K562 (cell line): ENCODE measurements at regions not wholly inside any gene's neighbourhood (a gene's known extent, or its start where the extent isn't known, plus 50 kb on each side); places are given as distances from the start of the nearest gene placed in this dataset.

Experiments used
- CBFA2T3 ChIP-seq: fragments of 450-650 bp; IDR thresholded peaks from 2 replicates; pipeline ENCODE4 v1.6.1; 2017
- CC2D1A ChIP-seq: fragments of 450-650 bp; IDR thresholded peaks from 2 replicates; pipeline ENCODE4 v1.6.1; 2017; ENCODE audit warnings: mild to moderate bottlenecking
- CREB3L1 ChIP-seq: fragments of 450-650 bp; IDR thresholded peaks from 2 replicates; pipeline ENCODE4 v1.6.1; 2014; ENCODE audit warnings: low read depth, mild to moderate bottlenecking, moderate library complexity, borderline replicate concordance
- HDAC2 ChIP-seq: fragments of 450-650 bp; IDR thresholded peaks from 2 replicates; pipeline ENCODE4 v1.6.1; 2016; ENCODE audit warnings: mild to moderate bottlenecking
- HES1 ChIP-seq: fragments of 450-650 bp; IDR thresholded peaks from 2 replicates; pipeline ENCODE4 v1.6.1; 2016; ENCODE audit warnings: low read depth, mild to moderate bottlenecking, moderate library complexity
- KAT8 ChIP-seq: fragments of 450-650 bp; IDR thresholded peaks from 2 replicates; pipeline ENCODE4 v1.6.1; 2016; ENCODE audit warnings: low read depth, mild to moderate bottlenecking
- MED1 ChIP-seq: sonication (generic); formaldehyde crosslinking; IDR thresholded peaks from 2 replicates; pipeline ENCODE4 v1.8.1; 2023; ENCODE audit warnings: missing genetic modification reagents, borderline replicate concordance
- MIER1 ChIP-seq: fragments of 450-650 bp; IDR thresholded peaks from 2 replicates; pipeline ENCODE4 v1.6.1; 2016; ENCODE audit warnings: antibody characterized with exemption, mild to moderate bottlenecking, low read depth
- MITF ChIP-seq: IDR thresholded peaks from 2 replicates; pipeline ENCODE4 v1.6.1; 2014; ENCODE audit warnings: antibody characterized with exemption
- NKRF ChIP-seq: fragments of 450-650 bp; IDR thresholded peaks from 2 replicates; pipeline ENCODE4 v1.6.1; 2016; ENCODE audit warnings: borderline replicate concordance
- POLR3G ChIP-seq: IDR thresholded peaks from 2 replicates; pipeline ENCODE4 v1.6.1; 2011; ENCODE audit not compliant: insufficient read length, insufficient replicate concordance; ENCODE audit errors: extremely low read depth
- TFAP4 ChIP-seq: sonication (generic); formaldehyde crosslinking; IDR thresholded peaks from 2 replicates; pipeline ENCODE4 v1.8.0; 2022; ENCODE audit warnings: missing genetic modification reagents, mild to moderate bottlenecking, moderate library complexity, borderline replicate concordance
- THAP12 ChIP-seq: fragments of 250-450 bp; sonication (Bioruptor Pico); IDR thresholded peaks from 2 replicates; pipeline ENCODE4 v1.9.0; 2021; ENCODE audit warnings: mild to moderate bottlenecking, inconsistent platforms
- ZBTB11 ChIP-seq, 3 experiments: fragments of 200-800 bp in 1 of 3; fragments of 250-450 bp in 1 of 3; fragments of 450-650 bp in 1 of 3; sonication (Bioruptor Pico) in 1 of 3; sonication (Bioruptor generic) in 1 of 3; formaldehyde crosslinking in 1 of 3; IDR thresholded peaks; 2 replicates each; pipeline versions ENCODE4 v1.6.1 to v1.8.0; 2016 to 2022; ENCODE audit warnings: mild to moderate bottlenecking in 2 of 3, missing genetic modification characterization in 2 of 3, missing compliant biosample characterization in 1 of 3, moderate library complexity in 1 of 3
- ZNF57 ChIP-seq: fragments of 450-650 bp; formaldehyde crosslinking; IDR thresholded peaks from 2 replicates; pipeline ENCODE4 v1.4.0; 2020; ENCODE audit warnings: mild to moderate bottlenecking, moderate library complexity
- ZZZ3 ChIP-seq: fragments of 450-650 bp; IDR thresholded peaks from 2 replicates; pipeline ENCODE4 v1.6.1; 2016; ENCODE audit warnings: antibody characterized with exemption, mild to moderate bottlenecking, moderate library complexity

- TF ChIP-seq ZBTB11 (CRISPR knock-in tag; IDR thresholded peaks at IDR 0.05) (no peak), CREB3L1 (no peak), POLR3G (no peak), ZNF57 (CRISPR knock-in tag) (no peak), CBFA2T3 (peak; percentile 67), NKRF (no peak), MED1 (CRISPR knock-in tag) (no peak), TFAP4 (CRISPR knock-in tag) (no peak), KAT8 (no peak), HES1 (no peak), THAP12 (no peak), CC2D1A (peak; percentile 97), ZZZ3 (no peak), HDAC2 (no peak), MITF (no peak), MIER1 (no peak)
Observed at GRCh38 chr5:164360589-164360988, 855.2 kb downstream of the MAT2B start (continued).
